H1 (cell line): ENCODE measurements at regions not wholly inside any gene's neighbourhood (a gene's known extent, or its start where the extent isn't known, plus 50 kb on each side); places are given as distances from the start of the nearest gene placed in this dataset.

ENCODE experiments used
- CTCF ChIA-PET: fragments of 300-600 bp; sonication (Branson Sonifier 250); formaldehyde crosslinking; loops from one replicate; lab custom pipeline; 2021; ENCODE audit not compliant: partially characterized antibody; lab: Charles Lee
- POLR2A ChIA-PET: fragments of 300-600 bp; sonication (Branson Sonifier 250); formaldehyde crosslinking; loops from one replicate; lab custom pipeline; 2021; ENCODE audit warnings: inconsistent platforms; ENCODE audit not compliant: partially characterized antibody; lab: Charles Lee
- DNase-seq, 2 experiments: peaks; one replicate each; pipeline versions ENCODE4 v3.0.0 to v3.0.0-alpha.2; 2010 to 2022; ENCODE audit warnings: low spot score in 2 of 2, low read depth in 1 of 2, mixed read lengths in 1 of 2
- FAIRE-seq: peaks from 2 replicates; lab custom pipeline; 2011; peaks lifted over from hg19 to GRCh38; lab: Jason Lieb, UNC
- H2AFZ ChIP-seq: 2 replicates; pipeline ENCODE4 v1.8.1; 2012; ENCODE audit warnings: low read length, inconsistent platforms
- H2AK5ac ChIP-seq: 2 replicates; pipeline ENCODE4 v1.6.1; 2013; ENCODE audit warnings: low read depth, low read length
- H2BK120ac ChIP-seq: replicated peaks from 2 replicates; pipeline ENCODE3; 2013; ENCODE audit warnings: low read depth, low read length, inconsistent platforms
- H2BK12ac ChIP-seq: 2 replicates; pipeline ENCODE4 v1.6.1; 2013; ENCODE audit warnings: low read depth, low read length
- H2BK15ac ChIP-seq: 2 replicates; pipeline ENCODE4 v1.6.1; 2013; ENCODE audit warnings: low read length
- H2BK20ac ChIP-seq: 2 replicates; pipeline ENCODE4 v1.6.1; 2013; ENCODE audit warnings: low read length
- H2BK5ac ChIP-seq: 2 replicates; pipeline ENCODE4 v1.6.1; 2013; ENCODE audit warnings: low read depth, low read length
- H3K14ac ChIP-seq: 2 replicates; pipeline ENCODE4 v1.6.1; 2013; ENCODE audit warnings: inconsistent platforms; ENCODE audit not compliant: insufficient read length
- H3K18ac ChIP-seq: 2 replicates; pipeline ENCODE4 v1.6.1; 2013; ENCODE audit warnings: low read length; ENCODE audit errors: extremely low read depth
- H3K23ac ChIP-seq: 2 replicates; pipeline ENCODE4 v1.6.1; 2013; ENCODE audit warnings: inconsistent platforms; ENCODE audit not compliant: insufficient read length
- H3K23me2 ChIP-seq: 2 replicates; pipeline ENCODE4 v1.6.1; 2013; ENCODE audit warnings: low read depth, low read length
- H3K27ac ChIP-seq: 2 replicates; pipeline ENCODE4 v1.6.1; 2011; ENCODE audit warnings: low read depth, low read length, inconsistent platforms
- H3K27me3 ChIP-seq, 4 experiments: replicated peaks in 1 of 4; 1 replicate in 1 of 4; 2 replicates in 3 of 4; pipeline versions ENCODE4 v1.6.1 to v1.8.1; 2011 to 2013; ENCODE audit warnings: low read length in 3 of 4, mild to moderate bottlenecking in 3 of 4, inconsistent platforms in 2 of 4, mixed read lengths in 2 of 4, moderate library complexity in 1 of 4; ENCODE audit not compliant: control insufficient read depth in 3 of 4, insufficient read depth in 3 of 4; ENCODE audit errors: extremely low read depth in 1 of 4
- H3K36me3 ChIP-seq, 4 experiments: 2 replicates each; pipeline versions ENCODE4 v1.6.1 to v1.8.1; 2011 to 2013; ENCODE audit warnings: mild to moderate bottlenecking in 4 of 4, low read length in 3 of 4, moderate library complexity in 2 of 4, control low read depth in 1 of 4, inconsistent platforms in 1 of 4; ENCODE audit not compliant: insufficient read depth in 4 of 4, control insufficient read depth in 2 of 4
- H3K4ac ChIP-seq: replicated peaks from 2 replicates; pipeline ENCODE3; 2013; ENCODE audit warnings: low read length, low read depth, mixed read lengths, inconsistent platforms; ENCODE audit not compliant: insufficient read length
- H3K4me1 ChIP-seq, 4 experiments: replicated peaks in 1 of 4; 1 replicate in 1 of 4; 2 replicates in 3 of 4; pipeline versions ENCODE4 v1.6.1 to v1.8.1; 2011 to 2013; ENCODE audit warnings: low read length in 3 of 4, inconsistent platforms in 2 of 4, mixed read lengths in 1 of 4; ENCODE audit not compliant: insufficient read depth in 4 of 4, control insufficient read depth in 3 of 4
- H3K4me2 ChIP-seq, 2 experiments: 2 replicates each; pipeline versions ENCODE4 v1.6.1 to v1.8.1; 2011 to 2013; ENCODE audit warnings: low read depth in 2 of 2, low read length in 2 of 2, control low read depth in 1 of 2, inconsistent platforms in 1 of 2, mild to moderate bottlenecking in 1 of 2; ENCODE audit not compliant: insufficient read depth in 1 of 2
- H3K4me3 ChIP-seq, 4 experiments: fragments of 200-600, 300-600 bp in 1 of 4; sonication (generic), shearing (Covaris generic), sonication (Bioruptor Twin) in 1 of 4; 2 replicates each; pipeline versions ENCODE4 v1.5.1 to v1.8.1; 2011 to 2016; ENCODE audit warnings: low read length in 4 of 4, low read depth in 3 of 4, control low read depth in 2 of 4, inconsistent platforms in 2 of 4, mild to moderate bottlenecking in 2 of 4, mixed read lengths in 1 of 4, moderate library complexity in 1 of 4; ENCODE audit not compliant: insufficient read depth in 2 of 4; ENCODE audit errors: extremely low read depth in 1 of 4
- H3K56ac ChIP-seq: replicated peaks from 2 replicates; pipeline ENCODE3; 2013; ENCODE audit warnings: low read depth, mild to moderate bottlenecking, mixed read lengths, low read length, inconsistent platforms; ENCODE audit not compliant: insufficient read length
- H3K79me1 ChIP-seq: 2 replicates; pipeline ENCODE4 v1.6.1; 2013; ENCODE audit warnings: low read depth, low read length, control low read depth
- H3K79me2 ChIP-seq, 2 experiments: 2 replicates each; pipeline versions ENCODE4 v1.6.1 to v1.8.1; 2012 to 2013; ENCODE audit warnings: low read length in 2 of 2, mild to moderate bottlenecking in 2 of 2, inconsistent platforms in 1 of 2; ENCODE audit not compliant: insufficient read depth in 2 of 2, control insufficient read depth in 1 of 2
- H3K9ac ChIP-seq, 4 experiments: replicated peaks in 1 of 4; 1 replicate in 1 of 4; 2 replicates in 3 of 4; pipeline versions ENCODE4 v1.6.1 to v1.8.1; 2011 to 2013; ENCODE audit warnings: low read depth in 3 of 4, low read length in 3 of 4, control low read depth in 2 of 4, mild to moderate bottlenecking in 2 of 4, moderate library complexity in 2 of 4, inconsistent platforms in 1 of 4; ENCODE audit errors: extremely low read depth in 1 of 4
- H3K9me3 ChIP-seq, 2 experiments: 2 replicates each; pipeline versions ENCODE4 v1.6.1 to v1.8.1; 2012 to 2013; ENCODE audit warnings: mild to moderate bottlenecking in 2 of 2, moderate library complexity in 2 of 2, control low read depth in 1 of 2, inconsistent platforms in 1 of 2, low read depth in 1 of 2, low read length in 1 of 2, mixed read lengths in 1 of 2; ENCODE audit not compliant: insufficient read depth in 2 of 2
- H4K20me1 ChIP-seq, 2 experiments: replicated peaks in 1 of 2; 2 replicates each; pipeline versions ENCODE3 to v1.8.1; 2011 to 2013; ENCODE audit warnings: inconsistent platforms in 2 of 2, low read length in 2 of 2, mild to moderate bottlenecking in 1 of 2; ENCODE audit not compliant: insufficient read depth in 2 of 2, control insufficient read depth in 1 of 2
- H4K5ac ChIP-seq: 2 replicates; pipeline ENCODE4 v1.6.1; 2013; ENCODE audit warnings: low read length, low read depth, mixed read lengths, inconsistent platforms; ENCODE audit not compliant: insufficient read length
- H4K8ac ChIP-seq: 2 replicates; pipeline ENCODE4 v1.8.0; 2013; ENCODE audit warnings: mild to moderate bottlenecking, moderate library complexity, low read length, inconsistent platforms; ENCODE audit not compliant: insufficient read depth; ENCODE audit errors: extremely low read depth
- H4K91ac ChIP-seq: replicated peaks from 2 replicates; pipeline ENCODE3; 2013; ENCODE audit warnings: low read length, mixed read lengths, inconsistent platforms; ENCODE audit not compliant: insufficient read length
- CHD2 ChIP-seq: IDR thresholded peaks from 2 replicates; pipeline ENCODE4 v1.6.1; 2012; ENCODE audit warnings: low read length, improper control_type of control experiment
- CTCF ChIP-seq, 3 experiments: IDR thresholded peaks; 1 replicate in 2 of 3; 2 replicates in 1 of 3; pipeline versions ENCODE4 v1.5.1 to v1.6.1; 2011; ENCODE audit warnings: low read length in 3 of 3, mild to moderate bottlenecking in 3 of 3, inconsistent platforms in 2 of 3, low read depth in 1 of 3, moderate library complexity in 1 of 3; ENCODE audit not compliant: insufficient read depth in 1 of 3; ENCODE audit errors: control extremely low read depth in 1 of 3
- EZH2 ChIP-seq: fragments of 200-600 bp; sonication (generic); IDR thresholded peaks from 2 replicates; pipeline ENCODE4 v1.7.1; 2012; ENCODE audit warnings: low read depth, mild to moderate bottlenecking, moderate library complexity, low read length, inconsistent platforms; ENCODE audit not compliant: severe bottlenecking
- POLR2A ChIP-seq, 2 experiments: IDR thresholded peaks; 1 replicate in 1 of 2; 2 replicates in 1 of 2; pipeline ENCODE4 v1.6.1; 2011; ENCODE audit warnings: low read depth in 2 of 2, low read length in 2 of 2, mild to moderate bottlenecking in 2 of 2; ENCODE audit errors: control extremely low read depth in 1 of 2
- TAF1 ChIP-seq: IDR thresholded peaks from 2 replicates; pipeline ENCODE4 v1.6.1; 2011; ENCODE audit warnings: mild to moderate bottlenecking, low read depth, low read length
- ZNF274 ChIP-seq: IDR thresholded peaks from 2 replicates; pipeline ENCODE4 v1.7.0; 2012; ENCODE audit warnings: low read length, borderline replicate concordance; ENCODE audit errors: extremely low read depth
- WGBS, 2 experiments: shearing (Covaris generic) in 1 of 2; methylation state at CpG; one replicate each; pipeline versions ENCODE4 v1.1.6 to v1.1.7; 2013 to 2015; ENCODE audit warnings: low lambda C conversion rate in 2 of 2, mixed read lengths in 2 of 2, inconsistent platforms in 1 of 2, low coverage in 1 of 2, missing lambda C conversion rate in 1 of 2; ENCODE audit not compliant: insufficient replicate concordance in 2 of 2, insufficient coverage in 1 of 2, insufficient read length in 1 of 2; ENCODE audit errors: extremely low coverage in 1 of 2, missing lambda C conversion rate in 1 of 2; 5-methylcytosine and 5-hydroxymethylcytosine counted together

- no peak overlapping the region for H3K4me3 ChIP-seq
- H3K18ac ChIP-seq = no peak overlapping the region; the same call in 1 of the 2 replicates
- no peaks in the 10 kb centered on the region for H4K20me1 ChIP-seq
- no peaks in the 10 kb centered on the region for H3K79me1 ChIP-seq
- H3K36me3 ChIP-seq = no peaks in the 10 kb centered on the region
- FAIRE-seq (no peak), DNase-seq (no peak)
- TF ChIP-seq CTCF (IDR thresholded peaks at IDR 0.05; ENCODE audit: control extremely low read depth in 1 of 3, insufficient read depth in 1 of 3, low read depth in 1 of 3, low read length in 3 of 3) = no peak
- TF ChIP-seq CHD2 = no peak
- no peak for TF ChIP-seq TAF1
- TF ChIP-seq ZNF274 = no peak
- TF ChIP-seq POLR2A (IDR thresholded peaks at IDR 0.05; ENCODE audit: control extremely low read depth in 1 of 2, low read depth in 2 of 2, low read length in 2 of 2) = no peak
- no peak for TF ChIP-seq EZH2
- no peak overlapping the region; the same call in 1 of the 2 replicates for H4K8ac ChIP-seq
- no peak overlapping the region for H3K14ac ChIP-seq
- no peaks in the 10 kb centered on the region for H3K4me1 ChIP-seq
- H3K4me2 ChIP-seq = no peak overlapping the region
- ChIA-PET POLR2A (no interaction called here), CTCF (interaction anchor here (1.0 kb wide), 1 partner anchor 367 kb away, joined by 3 read pairs; no protein-coding TSS in a partner anchor)
- no peaks in the 10 kb centered on the region for H3K9me3 ChIP-seq
- peak overlapping the region; percentile 18; the same call in 1 of the 2 replicates for H2BK20ac ChIP-seq
- no peak overlapping the region for H3K27ac ChIP-seq
- no peak overlapping the region; the same call in 1 of the 2 replicates for H2BK5ac ChIP-seq
- H4K5ac ChIP-seq = no peak overlapping the region
- H2BK120ac ChIP-seq = no peak overlapping the region
- no peak overlapping the region for H3K9ac ChIP-seq
- no peak overlapping the region for H2AFZ ChIP-seq
- no peak overlapping the region for H3K56ac ChIP-seq
- no peak overlapping the region for H3K4ac ChIP-seq
- no peaks in the 10 kb centered on the region for H3K27me3 ChIP-seq
- 88% methylated on average over 15 of the region's 17 CpGs; no CpG with 5 or more reads in 1 of the 2 experiments for WGBS, 2 experiments
- no peak overlapping the region for H2BK15ac ChIP-seq
- H3K23me2 ChIP-seq = peaks cover 6% of the 10 kb centered on the region; the same call in 1 of the 2 replicates
- peak overlapping the region; percentile 75; the same call in 1 of the 2 replicates for H2BK12ac ChIP-seq
- no peak overlapping the region for H3K23ac ChIP-seq
- H4K91ac ChIP-seq = no peak overlapping the region
- 0 out of 2 replicates have a peak overlapping the region, but pooled peaks have one; percentile 86 for H2AK5ac ChIP-seq
- no peaks in the 10 kb centered on the region for H3K79me2 ChIP-seq
Measured at GRCh38 chr22:49260681-49261580, 566.7 kb downstream of the BRD1 start.
